MCF 10A (cell line): ENCODE measurements at regions not wholly inside any gene's neighbourhood (a gene's known extent, or its start where the extent isn't known, plus 50 kb on each side); places are given as distances from the start of the nearest gene placed in this dataset.

Source experiments
- BruUV-seq: library from RNA; stranded (reverse); fragments of 400-500 nt; replicated peaks from 2 replicates; lab custom pipeline; 2021; lab: Mats Ljungman, UMichigan
- CTCF ChIA-PET: fragments of 300-600 bp; sonication (Branson Sonifier 250); formaldehyde crosslinking; extraction: SDS; loops from one replicate; lab custom pipeline; 2021; ENCODE audit warnings: antibody characterized with exemption, inconsistent platforms; lab: Yijun Ruan, JAX
- POLR2A ChIA-PET: fragments of 300-600, 350-650 bp; sonication (Branson Sonifier 250); formaldehyde crosslinking; extraction: SDS; loops from one replicate; lab custom pipeline; 2020; ENCODE audit warnings: antibody characterized with exemption, inconsistent platforms; lab: Yijun Ruan, JAX
- DNase-seq: peaks from one replicate; pipeline ENCODE4 v3.0.0-alpha.2; 2018; ENCODE audit not compliant: unreplicated experiment
- H3K27ac Mint-ChIP-seq: one replicate; pipeline ENCODE4 v1.8.0; 2022; ENCODE audit warnings: mild to moderate bottlenecking, low read depth, mixed read lengths; ENCODE audit not compliant: unreplicated experiment
- H3K27me3 Mint-ChIP-seq: one replicate; pipeline ENCODE4 v1.8.0; 2022; ENCODE audit warnings: mixed read lengths; ENCODE audit not compliant: insufficient read depth, unreplicated experiment
- H3K36me3 Mint-ChIP-seq: one replicate; pipeline ENCODE4 v1.8.0; 2022; ENCODE audit warnings: mild to moderate bottlenecking, moderate library complexity, mixed read lengths; ENCODE audit not compliant: insufficient read depth, unreplicated experiment
- H3K4me1 Mint-ChIP-seq: one replicate; pipeline ENCODE4 v1.8.0; 2022; ENCODE audit warnings: mixed read lengths; ENCODE audit not compliant: insufficient read depth, unreplicated experiment
- H3K4me3 Mint-ChIP-seq: one replicate; pipeline ENCODE4 v1.8.0; 2022; ENCODE audit warnings: mild to moderate bottlenecking, moderate library complexity, mixed read lengths; ENCODE audit not compliant: unreplicated experiment
- H3K9me3 Mint-ChIP-seq: one replicate; pipeline ENCODE4 v1.8.0; 2022; ENCODE audit warnings: mixed read lengths; ENCODE audit not compliant: unreplicated experiment
- intact Hi-C: fragments of 100-400 bp; cut with micrococcal nuclease; formaldehyde crosslinking; loops from 2 replicates; pipeline ENCODE4 v1.14.1; 2022
- TF ChIP-seq, protein P1 (sequence below): fragments of 200-600 bp; IDR thresholded peaks from one replicate; pipeline ENCODE4 v1.8.0; 2022; ENCODE audit warnings: antibody characterized with exemption, mild to moderate bottlenecking; ENCODE audit not compliant: unreplicated experiment

DNA sequence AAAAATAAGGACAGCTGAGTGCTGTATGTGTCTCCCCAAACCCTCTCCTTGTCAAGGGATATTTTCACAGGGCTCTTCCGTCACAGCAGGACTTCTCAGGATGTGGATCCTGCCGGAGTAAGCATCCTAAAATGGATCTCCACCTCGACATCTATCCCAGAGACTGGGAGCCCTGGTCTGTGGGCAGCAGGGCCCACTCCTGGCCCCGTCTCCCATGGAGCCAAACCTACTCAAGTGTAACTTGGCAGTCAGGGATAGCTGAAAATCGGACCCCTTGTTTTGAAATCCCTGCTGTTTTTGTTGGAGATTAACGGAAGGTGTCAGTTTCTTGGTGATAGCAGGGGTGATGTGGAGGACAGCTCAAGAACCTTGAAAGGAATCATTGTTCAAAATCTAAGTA, 109.0 kb upstream of the TWIST2 start:
- no peak for DNase-seq
- Mint-ChIP-seq H3K27me3 (no peaks in the 10 kb centered on the region), H3K9me3 (peaks cover 10% of the 10 kb centered on the region), H3K36me3 (no peaks in the 10 kb centered on the region), H3K4me3 (no peak overlapping the region), H3K27ac (no peak overlapping the region), H3K4me1 (no peaks in the 10 kb centered on the region)
- no TSS peak for BruUV-seq
- intact Hi-C loops, result no loop called here
- ChIA-PET POLR2A (interaction anchor here (1.0 kb wide), 2 partner anchors 10 to 23 kb away, joined by 3 read pairs; no protein-coding TSS in a partner anchor), CTCF (interaction anchor here (0.6 kb wide), 1 partner anchor 43 kb away, joined by 4 read pairs; no protein-coding TSS in a partner anchor)
- TF ChIP-seq, protein P1, sequence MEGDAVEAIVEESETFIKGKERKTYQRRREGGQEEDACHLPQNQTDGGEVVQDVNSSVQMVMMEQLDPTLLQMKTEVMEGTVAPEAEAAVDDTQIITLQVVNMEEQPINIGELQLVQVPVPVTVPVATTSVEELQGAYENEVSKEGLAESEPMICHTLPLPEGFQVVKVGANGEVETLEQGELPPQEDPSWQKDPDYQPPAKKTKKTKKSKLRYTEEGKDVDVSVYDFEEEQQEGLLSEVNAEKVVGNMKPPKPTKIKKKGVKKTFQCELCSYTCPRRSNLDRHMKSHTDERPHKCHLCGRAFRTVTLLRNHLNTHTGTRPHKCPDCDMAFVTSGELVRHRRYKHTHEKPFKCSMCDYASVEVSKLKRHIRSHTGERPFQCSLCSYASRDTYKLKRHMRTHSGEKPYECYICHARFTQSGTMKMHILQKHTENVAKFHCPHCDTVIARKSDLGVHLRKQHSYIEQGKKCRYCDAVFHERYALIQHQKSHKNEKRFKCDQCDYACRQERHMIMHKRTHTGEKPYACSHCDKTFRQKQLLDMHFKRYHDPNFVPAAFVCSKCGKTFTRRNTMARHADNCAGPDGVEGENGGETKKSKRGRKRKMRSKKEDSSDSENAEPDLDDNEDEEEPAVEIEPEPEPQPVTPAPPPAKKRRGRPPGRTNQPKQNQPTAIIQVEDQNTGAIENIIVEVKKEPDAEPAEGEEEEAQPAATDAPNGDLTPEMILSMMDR, result no peak

DNA sequence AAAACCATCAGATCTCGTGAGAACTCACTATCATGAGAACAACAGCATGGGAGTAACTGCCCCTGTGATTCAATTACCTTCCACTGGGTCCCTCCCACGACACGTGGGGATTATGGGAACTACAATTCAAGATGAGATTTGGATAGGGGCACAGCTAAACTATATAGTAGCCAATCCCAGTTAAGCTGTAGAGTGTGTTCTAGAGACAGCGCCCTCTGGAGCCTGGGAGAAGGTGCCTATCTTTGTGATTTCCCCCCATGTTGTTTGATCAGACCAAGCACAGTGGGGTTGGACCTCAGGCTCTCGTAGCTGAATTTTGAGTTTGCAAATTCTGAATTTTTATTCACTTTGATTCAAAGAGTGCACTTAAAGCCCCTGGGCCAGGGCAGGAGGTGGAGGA, 108.2 kb upstream of the TWIST2 start:
- ChIA-PET POLR2A (interaction anchor here (1.0 kb wide), 2 partner anchors 11 to 22 kb away, joined by 3 read pairs; no protein-coding TSS in a partner anchor), CTCF (no interaction called here)
- intact Hi-C loops, result no loop called here
- Mint-ChIP-seq H3K36me3 (no peaks in the 10 kb centered on the region), H3K4me1 (no peaks in the 10 kb centered on the region), H3K27ac (no peak overlapping the region), H3K4me3 (no peak overlapping the region), H3K27me3 (no peaks in the 10 kb centered on the region), H3K9me3 (peaks cover 10% of the 10 kb centered on the region)
- no peak for DNase-seq
- BruUV-seq, result no TSS peak
- TF ChIP-seq, protein P1, result no peak

DNA sequence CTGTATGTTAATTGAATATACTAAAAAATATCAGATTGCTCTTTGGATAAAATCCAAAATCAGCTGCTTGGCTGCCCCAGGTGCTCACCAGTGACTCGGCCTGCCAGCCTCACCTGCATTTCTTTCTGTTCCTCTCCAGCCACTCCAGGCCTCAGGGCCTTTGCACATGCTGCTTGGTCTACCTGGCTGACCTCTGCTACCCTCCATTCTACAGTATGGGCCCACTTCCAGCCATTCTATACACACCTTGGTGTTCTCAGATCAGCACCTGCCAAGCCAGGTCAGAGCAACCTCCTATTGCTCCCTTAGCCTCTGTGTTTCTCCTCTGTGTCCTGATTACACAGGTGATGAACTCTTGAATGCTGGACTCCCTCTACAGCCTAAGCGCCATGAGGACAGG, 106.6 kb upstream of the TWIST2 start:
- no TSS peak for BruUV-seq
- Mint-ChIP-seq H3K4me3 (no peak overlapping the region), H3K27ac (no peak overlapping the region), H3K36me3 (no peaks in the 10 kb centered on the region), H3K27me3 (no peaks in the 10 kb centered on the region), H3K9me3 (peaks cover 10% of the 10 kb centered on the region), H3K4me1 (no peaks in the 10 kb centered on the region)
- ChIA-PET POLR2A (interaction anchor here (1.2 kb wide), 1 partner anchor 13 kb away, joined by 3 read pairs; no protein-coding TSS in a partner anchor), CTCF (no interaction called here)
- TF ChIP-seq, protein P1, result no peak
- no peak for DNase-seq
- intact Hi-C loops, result no loop called here

DNA sequence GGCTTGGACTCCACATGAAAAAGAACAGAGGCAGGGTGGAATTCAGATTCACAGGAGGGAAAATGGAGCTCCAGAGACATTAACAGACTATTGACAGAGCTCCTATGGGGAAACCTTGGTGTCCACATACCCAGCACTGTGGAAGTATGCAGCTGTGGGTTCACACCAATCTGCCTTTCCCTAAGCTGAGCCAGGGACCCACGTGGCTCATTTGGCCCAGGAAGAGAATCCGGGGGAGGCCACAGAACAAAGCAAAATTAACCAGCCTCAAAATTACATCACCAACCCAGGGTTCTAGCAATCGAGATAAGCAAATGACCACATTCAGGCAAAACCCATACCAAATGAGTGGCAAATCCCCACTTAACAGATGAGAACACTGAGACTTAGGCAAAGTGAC, 105.8 kb upstream of the TWIST2 start:
- H3K4me1 Mint-ChIP-seq, result no peaks in the 10 kb centered on the region
- H3K9me3 Mint-ChIP-seq, result peaks cover 9% of the 10 kb centered on the region
- H3K36me3 Mint-ChIP-seq, result no peaks in the 10 kb centered on the region
- DNase-seq, result no peak
- no peaks in the 10 kb centered on the region for H3K27me3 Mint-ChIP-seq
- ChIA-PET CTCF (interaction anchor here (0.8 kb wide), 1 partner anchor 106 kb away, joined by 3 read pairs; no protein-coding TSS in a partner anchor), POLR2A (no interaction called here)
- TF ChIP-seq, protein P1, result no peak
- H3K27ac Mint-ChIP-seq, result no peak overlapping the region
- intact Hi-C loops, result no loop called here
- no peak overlapping the region for H3K4me3 Mint-ChIP-seq
- no TSS peak for BruUV-seq
